KMS-11 (cell line): ENCODE measurements at regions not wholly inside any gene's neighbourhood (a gene's known extent, or its start where the extent isn't known, plus 50 kb on each side); places are given as distances from the start of the nearest gene placed in this dataset.

Source experiments
- H2AFZ ChIP-seq: fragments of 200-600 bp; sonication (generic); 2 replicates; pipeline ENCODE4 v1.6.1; 2016; ENCODE audit warnings: antibody characterized with exemption, mixed run types, low read depth
- H3K27ac ChIP-seq: fragments of 200-600 bp; sonication (generic); 2 replicates; pipeline ENCODE4 v1.6.1; 2016; ENCODE audit warnings: mild to moderate bottlenecking, mixed run types
- H3K27me3 ChIP-seq: fragments of 200-600 bp; sonication (generic); 2 replicates; pipeline ENCODE4 v1.6.1; 2017; ENCODE audit warnings: mild to moderate bottlenecking, low read depth, mixed run types, moderate library complexity; ENCODE audit not compliant: insufficient read depth
- H3K36me3 ChIP-seq: fragments of 200-600 bp; sonication (generic); 2 replicates; pipeline ENCODE4 v1.6.1; 2017; ENCODE audit warnings: mild to moderate bottlenecking, mixed run types; ENCODE audit not compliant: insufficient read depth
- H3K4me1 ChIP-seq: fragments of 200-600 bp; sonication (generic); 2 replicates; pipeline ENCODE4 v1.6.1; 2016; ENCODE audit warnings: mild to moderate bottlenecking, low read depth, mixed run types; ENCODE audit not compliant: poor library complexity, severe bottlenecking
- H3K4me2 ChIP-seq: fragments of 200-600 bp; sonication (generic); 2 replicates; pipeline ENCODE4 v1.7.0; 2016; ENCODE audit warnings: mild to moderate bottlenecking, mixed run types
- H3K4me3 ChIP-seq: fragments of 200-600 bp; sonication (generic); IDR thresholded peaks from 2 replicates; pipeline ENCODE4 v1.6.1; 2017; ENCODE audit warnings: low read depth, low read length, mixed read lengths; ENCODE audit not compliant: insufficient read depth
- H3K79me2 ChIP-seq: fragments of 200-600 bp; sonication (generic); 2 replicates; pipeline ENCODE4 v1.6.1; 2016; ENCODE audit warnings: low read depth, mixed run types; ENCODE audit not compliant: insufficient read depth
- H3K9ac ChIP-seq: fragments of 200-600 bp; sonication (generic); 2 replicates; pipeline ENCODE4 v1.6.1; 2016; ENCODE audit warnings: mild to moderate bottlenecking, mixed run types
- H4K20me1 ChIP-seq: fragments of 200-600 bp; sonication (generic); 2 replicates; pipeline ENCODE4 v1.6.1; 2016; ENCODE audit warnings: mild to moderate bottlenecking, mixed run types; ENCODE audit not compliant: insufficient read depth
- CTCF ChIP-seq: fragments of 200-600 bp; sonication (generic); conservative IDR thresholded peaks from 2 replicates; pipeline ENCODE4 v1.6.1; 2017; ENCODE audit warnings: low read depth, mild to moderate bottlenecking, antibody characterized with exemption, low read length, moderate library complexity, mixed read lengths

- Histone ChIP-seq H2AFZ (no peak overlapping the region), H4K20me1 (no peaks in the 10 kb centered on the region), H3K4me3 (no peak overlapping the region), H3K9ac (no peak overlapping the region), H3K4me2 (no peak overlapping the region), H3K4me1 (no peaks in the 10 kb centered on the region), H3K27me3 (no peaks in the 10 kb centered on the region), H3K27ac (no peak overlapping the region), H3K36me3 (no peaks in the 10 kb centered on the region), H3K79me2 (no peaks in the 10 kb centered on the region)
- TF ChIP-seq CTCF = no peak
Measured at GRCh38 chr1:103937763-103938357, 188.2 kb downstream of the AMY1C start.

GRCh38 chr1:103941086-103941485, 191.4 kb downstream of the AMY1C start:
- no peaks in the 10 kb centered on the region for H3K4me1 ChIP-seq

GRCh38 chr1:103942029-103942428, 192.3 kb downstream of the AMY1C start:
- no peaks in the 10 kb centered on the region for H3K79me2 ChIP-seq
- no peak for TF ChIP-seq CTCF
- no peak overlapping the region for H3K27ac ChIP-seq
- no peak overlapping the region for H3K4me2 ChIP-seq
- H3K27me3 ChIP-seq = no peaks in the 10 kb centered on the region
- H3K36me3 ChIP-seq = no peaks in the 10 kb centered on the region
- no peak overlapping the region for H3K9ac ChIP-seq
- H3K4me3 ChIP-seq = no peak overlapping the region
- H4K20me1 ChIP-seq = no peaks in the 10 kb centered on the region
- no peaks in the 10 kb centered on the region for H3K4me1 ChIP-seq
- no peak overlapping the region for H2AFZ ChIP-seq

More at GRCh38 chr1:103941086-103941485, 191.4 kb downstream of the AMY1C start:
- H3K9ac ChIP-seq = no peak overlapping the region
- no peak overlapping the region for H3K27ac ChIP-seq
- H3K36me3 ChIP-seq = no peaks in the 10 kb centered on the region
- H2AFZ ChIP-seq = no peak overlapping the region
- H3K4me2 ChIP-seq = no peak overlapping the region
- TF ChIP-seq CTCF = no peak
- H4K20me1 ChIP-seq = no peaks in the 10 kb centered on the region
- no peak overlapping the region for H3K4me3 ChIP-seq
- H3K79me2 ChIP-seq = no peaks in the 10 kb centered on the region
- no peaks in the 10 kb centered on the region for H3K27me3 ChIP-seq

- H3K4me3 ChIP-seq = no peak overlapping the region
- H3K79me2 ChIP-seq = no peaks in the 10 kb centered on the region
- H3K9ac ChIP-seq = no peak overlapping the region
- no peak overlapping the region for H3K27ac ChIP-seq
- H3K4me2 ChIP-seq = no peak overlapping the region
- no peaks in the 10 kb centered on the region for H3K27me3 ChIP-seq
- H3K36me3 ChIP-seq = no peaks in the 10 kb centered on the region
- H3K4me1 ChIP-seq = no peaks in the 10 kb centered on the region
- H2AFZ ChIP-seq = no peak overlapping the region
- no peaks in the 10 kb centered on the region for H4K20me1 ChIP-seq
- TF ChIP-seq CTCF = no peak
Measured at GRCh38 chr1:103945774-103946173, 196.1 kb downstream of the AMY1C start.
